GM12865 (cell line): ENCODE measurements at regions not wholly inside any gene's neighbourhood (a gene's known extent, or its start where the extent isn't known, plus 50 kb on each side); places are given as distances from the start of the nearest gene placed in this dataset.

ENCODE experiments used
- DNase-seq: peaks from one replicate; pipeline ENCODE4 v3.0.0; 2010; ENCODE audit warnings: low read depth
- H3K4me3 ChIP-seq: 2 replicates; pipeline ENCODE4 v1.5.1; 2011; ENCODE audit warnings: mild to moderate bottlenecking, low read depth, low read length, control low read depth
- CTCF ChIP-seq: IDR thresholded peaks from 2 replicates; pipeline ENCODE4 v1.5.1; 2011; ENCODE audit warnings: low read length, control low read depth, low read depth, inconsistent platforms; ENCODE audit not compliant: insufficient read depth; ENCODE audit errors: missing control alignments

GRCh38 chr2:58923869-58924268 lies 682.7 kb upstream of the FANCL start:
- no peak for DNase-seq
- no peak overlapping the region for H3K4me3 ChIP-seq
- no peak for TF ChIP-seq CTCF

GRCh38 chr2:58922245-58922644 lies 681.1 kb upstream of the FANCL start:
- H3K4me3 ChIP-seq = no peak overlapping the region
- DNase-seq = no peak
- TF ChIP-seq CTCF = no peak

GRCh38 chr2:58921676-58922075 lies 680.6 kb upstream of the FANCL start:
- TF ChIP-seq CTCF = no peak
- no peak overlapping the region for H3K4me3 ChIP-seq
- no peak for DNase-seq

GRCh38 chr2:58920001-58920400 lies 678.9 kb upstream of the FANCL start:
- no peak for DNase-seq
- TF ChIP-seq CTCF = no peak
- H3K4me3 ChIP-seq = no peak overlapping the region

GRCh38 chr2:58919316-58919715 lies 678.2 kb upstream of the FANCL start:
- no peak overlapping the region for H3K4me3 ChIP-seq
- no peak for DNase-seq
- TF ChIP-seq CTCF = no peak

- no peak overlapping the region for H3K4me3 ChIP-seq
- DNase-seq = no peak
- no peak for TF ChIP-seq CTCF
Measured at GRCh38 chr2:58918141-58918540, 677.0 kb upstream of the FANCL start.

- TF ChIP-seq CTCF = no peak
- DNase-seq = no peak
- no peak overlapping the region for H3K4me3 ChIP-seq
Measured at GRCh38 chr2:58917596-58917995, 676.5 kb upstream of the FANCL start.
